ENCODE measurements at regions not wholly inside any gene's neighbourhood (a gene's known extent, or its start where the extent isn't known, plus 50 kb on each side); places are given as distances from the start of the nearest gene placed in this dataset.

DNA sequence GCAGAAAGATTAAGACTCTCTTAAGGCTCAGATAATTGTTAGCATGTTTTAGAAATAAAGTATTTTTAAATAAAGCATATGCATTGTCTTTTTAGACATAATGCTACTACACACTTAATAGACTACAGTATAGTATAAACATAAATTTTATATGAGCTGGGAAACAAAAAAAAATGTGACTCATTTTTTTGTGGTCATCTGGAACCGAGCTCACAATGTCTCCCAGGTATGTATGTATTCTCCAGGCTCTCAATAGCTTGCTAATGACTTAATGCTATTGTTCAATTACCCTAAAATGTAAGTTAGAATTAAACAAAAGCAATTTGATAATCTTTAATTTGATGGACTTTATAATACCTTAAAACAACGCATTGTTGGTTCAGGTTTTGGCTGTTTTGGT lies 167.2 kb downstream of the NUP35 start:
- Histone ChIP-seq H3K79me2 (ENCODE audit: control insufficient read depth, insufficient read depth, low read length) (no peaks in the 10 kb centered on the region), H3K9me3 (replicated peaks; ENCODE audit: control insufficient read depth, insufficient read depth, low read length) (no peaks in the 10 kb centered on the region), H2AFZ (ENCODE audit: low read depth, low read length) (no peak overlapping the region), H3K36me3 (ENCODE audit: control insufficient read depth in 2 of 2, extremely low read depth in 1 of 2, insufficient read depth in 2 of 2, low read length in 2 of 2) (no peaks in the 10 kb centered on the region), H3K4me3 (replicated peaks in 1 of 3; ENCODE audit: insufficient read depth in 1 of 3, low read depth in 1 of 3, low read length in 3 of 3) (no peak overlapping the region), H3K9ac (replicated peaks; ENCODE audit: extremely low read depth, insufficient read depth, low read length) (no peak overlapping the region), H4K20me1 (replicated peaks; ENCODE audit: control insufficient read depth, extremely low read depth, insufficient read depth, low read length) (no peaks in the 10 kb centered on the region), H3K4me2 (ENCODE audit: insufficient read depth, low read length) (no peak overlapping the region), H3K4me1 (ENCODE audit: control insufficient read depth, extremely low read depth, insufficient read depth, low read length) (peaks cover 5% of the 10 kb centered on the region), H3K27ac (ENCODE audit: insufficient read depth, low read depth, low read length) (no peak overlapping the region), H3K9me1 (replicated peaks; ENCODE audit: control insufficient read depth, extremely low read depth, insufficient read depth, low read length) (no peaks in the 10 kb centered on the region), H3K27me3 (ENCODE audit: control insufficient read depth in 2 of 2, insufficient read depth in 2 of 2, low read length in 2 of 2) (no peaks in the 10 kb centered on the region)
- no peak for FAIRE-seq
- intact Hi-C loops (cut with micrococcal nuclease), result no loop called here
- dilution Hi-C loops (cut with MboI; ENCODE audit: extremely low pct_ligation_motif_present, low sequenced_read_pairs), result no loop called here
- ChIA-PET CTCF (interaction anchor here (0.9 to 1.8 kb wide), 3 partner anchors 9 to 67 kb away, joined by 3 to 10 read pairs (median 3); no protein-coding TSS in a partner anchor), POLR2A (no interaction called here)
- DNase-seq (ENCODE audit: low read depth, low spot score), result no peak
- TF ChIP-seq GATA2 (IDR thresholded peaks at IDR 0.05; ENCODE audit: insufficient read depth, insufficient read length, low read depth, low read length), result no peak
- no peak for TF ChIP-seq CTCF (IDR thresholded peaks at IDR 0.05; ENCODE audit: extremely low read depth in 1 of 2, insufficient read depth in 1 of 2, low read depth in 1 of 2, low read length in 2 of 2)
- no peak for TF ChIP-seq EZH2 (IDR thresholded peaks at IDR 0.05; ENCODE audit: borderline replicate concordance, low read depth, low read length, severe bottlenecking)
- TF ChIP-seq POLR2AphosphoS5 (IDR thresholded peaks at IDR 0.05; ENCODE audit: insufficient read depth, low read depth, low read length), result no peak
- no peak for TF ChIP-seq MYC (IDR thresholded peaks at IDR 0.05; ENCODE audit: low read depth, low read length)
- TF ChIP-seq FOS (IDR thresholded peaks at IDR 0.05; ENCODE audit: borderline replicate concordance, insufficient read depth, low read length), result no peak
- no peak for TF ChIP-seq JUN (IDR thresholded peaks at IDR 0.05; ENCODE audit: borderline replicate concordance, insufficient read depth, insufficient read length, low read depth)
- TF ChIP-seq POLR2A (IDR thresholded peaks at IDR 0.05; ENCODE audit: low read depth, low read length), result no peak
- no peak for TF ChIP-seq MAX (IDR thresholded peaks at IDR 0.05; ENCODE audit: insufficient read depth, insufficient read length)
- no TSS peak for BruUV-seq (replicated peaks)

Measured in endothelial cell of umbilical vein (primary cell).